Body of pancreas (tissue), 4 donors: ENCODE measurements at regions not wholly inside any gene's neighbourhood (a gene's known extent, or its start where the extent isn't known, plus 50 kb on each side); places are given as distances from the start of the nearest gene placed in this dataset.

Source experiments
- CTCF ChIP-seq, 7 experiments: fragments of 450-650 bp in 4 of 7; fragments of 200-600 bp in 3 of 7; sonication (generic) in 3 of 7; IDR thresholded peaks; one replicate each; pipeline ENCODE4 v1.5.1; 2016 to 2019; ENCODE audit warnings: antibody characterized with exemption in 7 of 7
- POLR2A ChIP-seq, 3 donors: fragments of 450-650 bp; IDR thresholded peaks; one replicate each; pipeline ENCODE4 v1.6.1; 2016; ENCODE audit warnings: antibody characterized with exemption in 3 of 3, mild to moderate bottlenecking in 2 of 3

DNA sequence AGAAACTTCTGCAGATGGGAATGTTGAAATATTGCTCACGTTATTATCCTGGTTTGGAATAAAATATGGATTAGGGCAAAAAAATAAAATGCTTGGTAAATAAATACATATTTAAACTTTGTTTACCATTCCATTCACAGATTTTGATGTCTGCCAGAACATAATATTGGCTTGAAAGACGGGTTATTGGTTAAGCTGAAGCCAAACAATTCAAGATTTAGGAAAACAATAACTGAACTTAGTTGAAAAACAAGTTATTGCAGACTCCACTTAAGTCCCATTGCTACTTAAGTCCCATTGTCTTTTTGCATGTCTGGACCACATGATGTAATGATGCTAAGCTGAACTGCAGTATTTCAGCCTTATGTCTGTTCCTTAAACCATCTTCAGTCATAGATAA lies 722.5 kb downstream of the FAT4 start:
- TF ChIP-seq CTCF (IDR thresholded peaks at IDR 0.05) (no peak), POLR2A (IDR thresholded peaks at IDR 0.05) (no peak)
